SKM-1 treated with dmso at 0.1 percent for 144 hours (cell line): ENCODE measurements at regions not wholly inside any gene's neighbourhood (a gene's known extent, or its start where the extent isn't known, plus 50 kb on each side); places are given as distances from the start of the nearest gene placed in this dataset.

Experiments
- DNase-seq: peaks from one replicate; lab custom pipeline; 2025; ENCODE audit not compliant: unreplicated experiment; lab: John Stamatoyannopoulos, UW

DNA sequence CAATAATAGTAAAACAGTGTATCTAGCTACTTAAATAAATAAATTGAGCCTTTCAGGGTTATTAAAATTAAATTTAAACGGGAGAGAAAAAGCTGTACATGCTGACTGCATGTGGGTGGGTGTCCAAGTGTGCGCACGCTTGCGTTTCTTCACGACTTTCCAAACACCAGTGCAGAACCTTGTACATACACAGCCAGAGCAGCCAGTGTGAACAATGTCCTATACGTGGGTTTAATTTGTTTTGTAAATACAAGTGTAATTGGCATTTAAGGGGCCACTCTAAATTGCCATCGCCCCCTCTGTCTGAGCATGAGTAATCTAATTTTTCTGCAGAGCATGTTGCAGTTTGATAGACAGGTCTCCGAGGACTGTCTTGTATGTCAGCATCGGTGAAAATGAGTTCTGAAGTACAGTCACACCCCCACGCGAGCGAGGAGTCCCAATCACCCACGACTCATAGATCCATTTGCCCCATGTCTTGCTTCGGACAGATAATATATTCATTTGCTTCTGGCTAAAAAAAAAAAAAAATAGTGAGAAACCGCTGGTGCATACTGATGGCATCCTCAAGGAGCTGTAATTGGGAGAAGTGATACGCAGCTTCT is 121.8 kb upstream of the ARRDC4 start:
- no peak for DNase-seq

DNA sequence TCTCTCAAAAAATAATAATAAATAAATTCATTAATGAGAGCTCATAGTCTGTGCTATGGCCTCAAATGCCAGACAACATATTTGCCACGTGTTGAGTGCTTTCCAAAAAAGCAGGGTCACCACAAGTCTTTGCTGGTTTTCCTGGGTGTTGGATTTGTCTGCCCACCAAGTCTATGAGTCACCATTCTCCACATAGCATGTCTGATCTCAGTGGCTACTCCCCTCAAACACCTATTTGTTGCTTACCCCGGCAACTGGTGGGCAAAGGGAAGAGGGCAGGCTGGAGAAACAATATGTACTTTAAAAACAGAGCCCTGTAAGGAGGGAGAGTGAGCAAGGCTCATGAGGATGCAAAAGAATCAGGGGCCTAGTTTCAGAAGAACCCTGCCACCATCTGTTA is 120.0 kb upstream of the ARRDC4 start:
- DNase-seq: no peak

DNA sequence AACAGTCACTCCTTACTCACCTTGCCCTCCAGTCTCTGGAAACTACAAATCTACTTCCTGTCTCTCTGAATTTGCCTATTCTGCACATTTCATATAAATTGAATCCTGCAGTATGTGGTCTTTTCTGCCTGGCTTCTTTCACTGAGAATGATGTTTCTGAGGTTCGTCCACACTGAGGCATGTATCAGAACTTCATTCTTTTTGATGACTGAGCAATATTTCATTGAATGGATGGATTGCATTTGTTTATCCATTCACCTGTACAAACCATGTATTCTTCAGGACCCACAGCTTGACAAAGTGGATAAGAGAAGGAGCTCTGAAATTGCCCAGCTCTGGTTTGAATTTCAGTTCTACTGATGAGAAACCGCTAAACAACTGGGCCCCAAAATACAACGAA is 118.9 kb upstream of the ARRDC4 start:
- no peak for DNase-seq

DNA sequence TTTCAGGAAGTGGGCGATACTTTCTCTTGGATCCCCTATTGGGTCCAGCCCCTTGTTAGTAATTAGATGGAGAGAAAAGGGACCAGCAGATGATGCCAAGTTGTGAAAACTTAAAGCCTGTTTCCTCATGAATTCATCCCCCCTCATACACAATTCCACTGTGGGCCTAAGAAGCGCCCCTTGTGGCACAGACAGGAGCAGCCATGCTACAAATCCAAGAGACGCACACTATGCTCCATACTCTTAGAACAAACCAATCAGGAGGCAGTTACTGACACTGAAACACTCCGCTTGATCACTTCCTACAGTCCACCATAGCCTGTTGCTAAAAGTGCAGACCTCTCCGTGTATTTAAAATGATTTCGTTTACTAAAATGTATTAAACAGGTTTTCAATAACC is 111.3 kb upstream of the ARRDC4 start:
- DNase-seq: no peak

DNA sequence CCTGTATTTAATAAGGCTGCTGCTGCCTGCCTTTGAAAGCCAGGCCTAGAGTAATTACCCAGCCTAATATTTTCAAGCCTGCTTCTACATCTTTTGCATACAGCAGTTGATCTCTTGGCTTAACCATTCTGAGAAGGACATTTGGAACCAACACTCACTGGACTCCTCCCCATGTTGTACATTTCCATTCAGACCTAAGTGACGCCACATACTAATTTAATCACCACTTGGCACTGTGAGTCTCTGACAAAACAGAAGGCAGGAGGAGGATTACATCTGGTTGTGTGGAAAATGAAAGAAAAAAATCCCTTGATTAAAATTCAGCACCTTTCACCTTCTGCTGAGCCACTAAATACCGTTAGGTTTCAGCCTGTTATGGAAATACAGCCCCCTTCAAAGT is 102.2 kb upstream of the ARRDC4 start:
- no peak for DNase-seq

GRCh38 chr15:97861529-97862260 is 98.8 kb upstream of the ARRDC4 start:
- DNase-seq: no peak

DNA sequence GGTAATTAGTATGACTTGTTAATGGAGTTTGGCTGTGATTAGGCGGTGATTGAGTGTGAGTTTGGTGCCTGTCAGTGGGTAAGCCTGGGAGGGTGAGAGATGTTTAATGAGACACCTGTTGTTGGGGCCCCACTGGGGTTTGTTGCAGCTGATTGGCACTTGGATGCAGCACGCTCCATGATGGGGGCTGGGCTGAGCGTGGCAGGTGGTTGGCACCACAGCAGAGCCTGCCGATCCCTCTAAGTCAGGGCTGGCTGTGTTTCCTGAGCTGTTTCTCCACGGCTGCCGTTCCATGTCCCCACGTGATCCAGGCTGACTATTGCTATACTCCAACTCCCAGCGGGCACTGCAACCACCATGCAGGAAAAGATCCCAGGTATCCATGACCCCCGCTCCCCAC is 93.5 kb upstream of the ARRDC4 start:
- no peak for DNase-seq

DNA sequence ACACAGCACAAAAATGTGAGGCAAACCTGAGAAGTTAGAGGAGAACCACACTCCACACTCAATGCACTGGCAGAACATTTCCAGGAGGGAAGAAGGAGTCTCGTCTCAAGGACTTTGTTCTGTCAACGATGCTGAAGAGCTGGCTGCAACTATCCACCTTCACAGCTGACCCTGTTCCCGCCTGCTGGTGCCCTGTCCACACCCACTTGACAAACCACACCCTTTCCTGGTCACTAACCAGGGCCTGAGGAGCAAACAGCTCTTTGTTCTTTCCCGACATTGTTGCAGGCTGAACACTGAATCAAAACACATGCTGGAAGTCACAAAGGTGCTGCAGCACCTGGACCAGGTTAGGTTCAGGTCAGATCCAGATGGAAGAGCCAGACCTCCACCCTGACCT is 92.6 kb upstream of the ARRDC4 start:
- DNase-seq: no peak

GRCh38 chr15:97868981-97869380 is 91.5 kb upstream of the ARRDC4 start:
- no peak for DNase-seq

- no peak for DNase-seq
Observed at GRCh38 chr15:97870771-97871170, 89.7 kb upstream of the ARRDC4 start.

DNA sequence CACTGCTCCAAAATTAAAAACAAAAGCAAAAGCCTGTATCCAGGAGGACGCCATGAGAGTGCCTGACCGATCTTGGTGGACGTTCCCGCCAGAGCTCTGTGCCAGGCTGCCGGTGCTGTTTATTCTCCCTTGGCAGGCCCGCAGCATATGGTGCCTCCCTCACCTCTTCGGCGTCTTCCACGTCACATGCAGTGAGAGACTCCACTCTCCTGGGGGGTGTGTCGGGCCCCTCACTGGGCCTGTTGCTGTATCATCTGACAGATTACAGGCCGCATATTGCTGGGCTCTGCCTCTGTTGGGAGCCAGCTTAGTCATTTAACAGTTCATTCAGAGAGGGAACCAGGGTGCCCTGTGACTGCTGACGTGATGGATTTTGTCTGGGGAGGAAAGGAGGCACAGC is 86.4 kb upstream of the ARRDC4 start:
- DNase-seq: no peak

- DNase-seq: no peak
Observed at GRCh38 chr15:97875025-97875512, 85.4 kb upstream of the ARRDC4 start.

- DNase-seq: peak; percentile 32
Observed at GRCh38 chr15:97875513-97876280, 84.8 kb upstream of the ARRDC4 start.

DNA sequence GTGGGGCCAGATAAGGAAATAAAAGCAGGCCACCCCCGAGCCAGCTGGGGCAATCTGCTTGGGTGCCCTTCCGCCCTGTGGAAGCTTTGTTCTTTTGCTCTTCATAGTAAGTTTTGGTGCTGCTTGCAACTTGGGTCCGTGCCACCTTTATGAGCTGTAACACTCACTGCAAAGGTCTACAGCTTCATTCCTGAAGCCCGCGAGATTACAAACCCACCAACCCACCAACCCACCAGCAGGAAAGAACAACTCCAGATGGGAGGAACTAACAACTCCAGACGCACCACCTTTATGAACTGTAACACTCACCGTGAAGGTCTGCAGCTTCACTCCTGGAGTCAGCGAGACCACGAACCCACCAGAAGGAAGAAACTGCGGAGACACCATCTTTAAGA is 84.2 kb upstream of the ARRDC4 start:
- DNase-seq: no peak

GRCh38 chr15:97881346-97881965 is 79.0 kb upstream of the ARRDC4 start:
- no peak for DNase-seq

- no peak for DNase-seq
Observed at GRCh38 chr15:97884513-97885131, 75.9 kb upstream of the ARRDC4 start.

- DNase-seq: no peak
Observed at GRCh38 chr15:97890307-97890706, 70.2 kb upstream of the ARRDC4 start.

DNA sequence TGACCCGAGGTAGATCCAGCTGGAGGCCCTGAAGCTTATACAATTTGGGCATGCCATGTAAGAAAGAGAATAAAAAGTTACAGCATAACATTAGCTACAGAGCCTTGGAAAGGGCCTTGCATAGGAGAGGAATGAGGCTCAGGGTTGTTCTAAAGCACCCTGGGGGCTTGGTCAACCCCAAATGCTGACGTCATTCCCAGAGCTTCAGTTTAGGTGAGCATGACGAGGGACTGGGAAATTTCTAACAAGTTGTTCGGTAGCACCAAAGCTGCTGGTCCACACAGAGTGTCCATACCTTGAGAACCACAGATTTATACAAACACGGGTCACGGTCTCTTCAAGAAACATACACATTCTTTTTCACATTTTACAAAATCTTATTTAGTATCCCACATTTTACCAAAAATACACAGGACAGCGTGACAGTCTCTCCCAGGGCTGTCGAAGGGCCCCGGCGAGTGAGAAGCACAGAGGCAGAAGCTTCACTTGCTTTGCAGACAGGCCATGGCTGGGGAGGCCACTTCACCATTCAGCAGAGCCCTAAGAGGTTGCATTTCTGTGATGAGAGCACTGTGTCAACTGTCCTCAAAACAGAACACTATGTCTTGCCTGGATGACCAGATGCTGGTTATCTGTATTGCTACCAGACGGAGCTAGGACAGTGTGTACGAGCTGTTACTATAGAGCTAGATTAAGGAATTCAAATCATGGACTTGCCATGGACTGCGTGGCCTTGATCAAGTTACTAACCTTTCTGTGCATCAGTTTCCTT is 68.2 kb upstream of the ARRDC4 start:
- DNase-seq: no peak

DNA sequence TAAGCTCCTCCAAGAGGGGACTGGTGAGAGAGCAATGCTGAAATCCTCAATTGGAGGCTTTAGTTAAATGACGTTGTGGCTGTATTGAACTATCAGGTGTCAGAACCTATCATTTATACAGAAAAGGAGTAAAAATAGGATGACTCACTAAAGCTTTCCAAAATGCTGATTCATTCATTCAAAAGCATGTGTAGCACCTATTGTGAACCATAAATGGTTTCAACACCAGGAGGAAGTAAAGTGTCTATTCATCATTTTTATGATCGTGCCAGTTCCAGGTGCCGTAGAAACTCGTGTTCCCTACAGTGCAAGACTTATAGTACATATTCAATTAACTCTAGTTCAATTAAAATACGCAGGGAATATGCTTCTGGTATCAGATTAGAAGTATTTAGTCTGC is 66.5 kb upstream of the ARRDC4 start:
- no peak for DNase-seq

DNA sequence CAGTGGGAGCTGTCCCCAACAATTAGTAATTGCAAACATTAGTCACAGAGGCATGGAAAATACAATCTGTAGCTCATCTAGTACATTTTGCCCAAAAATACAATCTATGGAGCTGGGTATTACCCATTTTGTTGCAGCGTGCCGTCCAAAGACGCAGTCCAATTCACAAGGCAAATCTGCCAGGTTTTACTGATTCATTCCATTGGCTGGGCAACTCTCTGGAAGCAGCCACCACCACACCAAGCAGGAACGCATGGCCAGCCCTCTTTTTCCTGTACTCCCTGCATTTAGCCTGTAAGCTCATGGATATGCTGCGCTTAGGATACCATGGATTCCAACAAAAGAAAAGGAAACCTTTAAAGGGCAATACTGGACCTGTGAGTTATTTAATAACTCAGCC is 60.5 kb upstream of the ARRDC4 start:
- DNase-seq: no peak
